Lung (tissue), 11 donors: ENCODE measurements at regions not wholly inside any gene's neighbourhood (a gene's known extent, or its start where the extent isn't known, plus 50 kb on each side); places are given as distances from the start of the nearest gene placed in this dataset.

Experiments used
- ATAC-seq: fragments of 200-7000 bp; cut with Tn5 transposase; one replicate; pipeline ENCODE4 v1.9.1; 2020; ENCODE audit warnings: moderate number of reproducible peaks; ENCODE audit not compliant: insufficient read depth, low FRiP score
- DNase-seq, 3 donors: peaks; one replicate each; pipeline ENCODE4 v3.0.0-alpha.2; 2013 to 2017
- H3K27ac ChIP-seq, 2 donors: one replicate each; pipeline ENCODE4 v1.5.1; 2013; ENCODE audit warnings: mild to moderate bottlenecking in 2 of 2, moderate library complexity in 2 of 2, control low read depth in 1 of 2, inconsistent platforms in 1 of 2, low read depth in 1 of 2, low read length in 1 of 2
- H3K27me3 ChIP-seq, 3 donors: one replicate each; pipeline ENCODE4 v1.5.1; 2013; ENCODE audit warnings: low read length in 2 of 3; ENCODE audit not compliant: control insufficient read depth in 3 of 3, insufficient read depth in 3 of 3
- H3K36me3 ChIP-seq, 4 donors: one replicate each; pipeline ENCODE4 v1.5.1; 2013; ENCODE audit warnings: low read length in 4 of 4, mild to moderate bottlenecking in 1 of 4, moderate library complexity in 1 of 4; ENCODE audit not compliant: control insufficient read depth in 4 of 4, insufficient read depth in 4 of 4
- H3K4me1 ChIP-seq, 5 donors: one replicate each; pipeline ENCODE4 v1.5.1; 2013; ENCODE audit warnings: low read length in 5 of 5, mild to moderate bottlenecking in 2 of 5, moderate library complexity in 1 of 5; ENCODE audit not compliant: control insufficient read depth in 5 of 5, insufficient read depth in 5 of 5
- H3K4me3 ChIP-seq: one replicate; pipeline ENCODE4 v1.5.1; 2013; ENCODE audit warnings: mild to moderate bottlenecking, control low read depth, moderate library complexity
- H3K9ac ChIP-seq, 2 donors: one replicate each; pipeline ENCODE4 v1.5.1; 2013; ENCODE audit warnings: low read length in 2 of 2, control low read depth in 1 of 2; ENCODE audit not compliant: insufficient read depth in 1 of 2
- H3K9me3 ChIP-seq, 4 donors: one replicate each; pipeline ENCODE4 v1.5.1; 2013; ENCODE audit warnings: low read length in 3 of 4, mild to moderate bottlenecking in 1 of 4, moderate library complexity in 1 of 4; ENCODE audit not compliant: control insufficient read depth in 4 of 4, insufficient read depth in 3 of 4
- CTCF ChIP-seq: IDR thresholded peaks from 2 replicates; pipeline ENCODE4 v1.5.1; 2012; ENCODE audit warnings: mild to moderate bottlenecking; ENCODE audit errors: control extremely low read depth, extremely low read depth
- WGBS, 2 donors: extraction: QIAGEN DNeasy Blood & Tissue Kit; methylation state at CpG; one replicate each; pipeline ENCODE4 v1.1.7; 2013; 5-methylcytosine and 5-hydroxymethylcytosine counted together
- donor health status: control.
- donor health status: control.
- donor health status: Bipolar disorder and iron deficiency.
- donor health status: healthy.
- donor health status: DM: yes; HTN: yes; CAD: no.

- WGBS, 2 donors: 75 to 81% methylated on average over 32 of the region's 32 CpGs
- no peak overlapping the region for H3K4me3 ChIP-seq
- H3K4me1 ChIP-seq: peaks cover 0 to 5% (median 0%) of the 10 kb centered on the region in 5 donors
- H3K27ac ChIP-seq: no peak overlapping the region
- TF ChIP-seq CTCF: no peak
- H3K9ac ChIP-seq: no peak overlapping the region
- H3K9me3 ChIP-seq: peaks cover 0 to 6% (median 0%) of the 10 kb centered on the region in 4 donors
- ATAC-seq: no peak
- peaks cover 5 to 40% (median 9%) of the 10 kb centered on the region in 3 donors for H3K27me3 ChIP-seq
- no peaks in the 10 kb centered on the region for H3K36me3 ChIP-seq
- DNase-seq: no peak
Observed at GRCh38 chr5:1950096-1950707, 67.5 kb upstream of the IRX4 start.

- Histone ChIP-seq H3K4me1 (peaks cover 0 to 5% (median 0%) of the 10 kb centered on the region in 5 donors), H3K27me3 (peaks cover 5 to 47% (median 9%) of the 10 kb centered on the region in 3 donors), H3K36me3 (no peaks in the 10 kb centered on the region), H3K4me3 (no peak overlapping the region), H3K9ac (no peak overlapping the region), H3K9me3 (peaks cover 0 to 6% (median 0%) of the 10 kb centered on the region in 4 donors), H3K27ac (peak overlapping the region in 1 of 2 donors; percentile 11)
- ATAC-seq (no peak), DNase-seq (no peak)
- 93 to 97% methylated on average over 18 of the region's 18 CpGs for whole genome bisulfite sequencing, 2 donors
- TF ChIP-seq CTCF: no peak
Observed at GRCh38 chr5:1949253-1949652, 66.5 kb upstream of the IRX4 start.

GRCh38 chr5:1948663-1949191 lies 66.0 kb upstream of the IRX4 start:
- H3K27ac ChIP-seq: peak overlapping the region in 1 of 2 donors; percentile 35
- ATAC-seq (no peak), DNase-seq (no peak)
- WGBS, 2 donors: 83 to 90% methylated on average over 26 of the region's 26 CpGs
- H3K4me3 ChIP-seq: no peak overlapping the region
- H3K9ac ChIP-seq: no peak overlapping the region
- no peaks in the 10 kb centered on the region for H3K36me3 ChIP-seq
- H3K9me3 ChIP-seq: peaks cover 0 to 6% (median 0%) of the 10 kb centered on the region in 4 donors
- peaks cover 5 to 52% (median 9%) of the 10 kb centered on the region in 3 donors for H3K27me3 ChIP-seq
- TF ChIP-seq CTCF: no peak
- H3K4me1 ChIP-seq: peaks cover 0 to 5% (median 0%) of the 10 kb centered on the region in 5 donors
